ENCODE measurements at regions not wholly inside any gene's neighbourhood (a gene's known extent, or its start where the extent isn't known, plus 50 kb on each side); places are given as distances from the start of the nearest gene placed in this dataset.

DNA sequence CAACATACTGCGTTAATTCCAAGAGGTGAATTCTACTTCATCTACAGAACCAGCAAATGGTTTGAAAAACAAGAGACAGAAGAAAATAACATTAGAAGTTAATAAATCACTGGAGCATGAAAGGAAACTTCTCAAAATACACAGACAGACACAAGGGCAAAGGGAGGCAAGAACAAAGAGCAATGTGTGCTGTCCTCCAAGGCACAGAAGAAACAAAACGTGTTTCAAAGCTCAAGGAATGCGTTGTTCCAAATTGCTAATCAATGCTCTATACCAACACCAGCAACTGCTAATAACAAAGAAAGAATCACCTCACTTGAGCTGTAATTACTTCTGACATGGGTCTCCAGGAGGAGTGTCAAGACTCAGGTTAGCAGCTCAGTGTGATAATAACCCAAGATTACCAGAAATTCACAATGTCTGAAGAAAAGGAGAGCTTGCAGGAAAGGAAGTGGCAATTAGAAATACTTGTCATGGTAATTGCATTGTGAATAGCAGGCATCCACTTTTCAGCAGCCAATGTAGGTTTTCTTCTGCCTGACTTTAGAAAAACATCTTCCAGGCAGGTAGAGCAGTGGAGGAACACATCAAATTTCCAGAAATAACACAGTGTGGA, 175.4 kb downstream of the SEC16B start:
- no peak for TF ChIP-seq CTCF (IDR thresholded peaks at IDR 0.05; ENCODE audit: insufficient read depth, low read depth, low read length, missing control alignments)
- no peak overlapping the region for H3K4me3 ChIP-seq (ENCODE audit: low read length)
- no peak for DNase-seq (ENCODE audit: low read depth)

GRCh38 chr1:177793900-177794299, 176.0 kb downstream of the SEC16B start:
- H3K4me3 ChIP-seq (ENCODE audit: low read length), result no peak overlapping the region
- no peak for TF ChIP-seq CTCF (IDR thresholded peaks at IDR 0.05; ENCODE audit: insufficient read depth, low read depth, low read length, missing control alignments)
- no peak for DNase-seq (ENCODE audit: low read depth)

GRCh38 chr1:177790566-177790965, 179.3 kb downstream of the SEC16B start:
- TF ChIP-seq CTCF (IDR thresholded peaks at IDR 0.05; ENCODE audit: insufficient read depth, low read depth, low read length, missing control alignments), result no peak
- no peak for DNase-seq (ENCODE audit: low read depth)
- no peak overlapping the region for H3K4me3 ChIP-seq (ENCODE audit: low read length)

- H3K4me3 ChIP-seq (ENCODE audit: low read length), result no peak overlapping the region
- no peak for DNase-seq (ENCODE audit: low read depth)
- TF ChIP-seq CTCF (IDR thresholded peaks at IDR 0.05; ENCODE audit: insufficient read depth, low read depth, low read length, missing control alignments), result no peak
Measured at GRCh38 chr1:177789956-177790355, 179.9 kb downstream of the SEC16B start.

DNA sequence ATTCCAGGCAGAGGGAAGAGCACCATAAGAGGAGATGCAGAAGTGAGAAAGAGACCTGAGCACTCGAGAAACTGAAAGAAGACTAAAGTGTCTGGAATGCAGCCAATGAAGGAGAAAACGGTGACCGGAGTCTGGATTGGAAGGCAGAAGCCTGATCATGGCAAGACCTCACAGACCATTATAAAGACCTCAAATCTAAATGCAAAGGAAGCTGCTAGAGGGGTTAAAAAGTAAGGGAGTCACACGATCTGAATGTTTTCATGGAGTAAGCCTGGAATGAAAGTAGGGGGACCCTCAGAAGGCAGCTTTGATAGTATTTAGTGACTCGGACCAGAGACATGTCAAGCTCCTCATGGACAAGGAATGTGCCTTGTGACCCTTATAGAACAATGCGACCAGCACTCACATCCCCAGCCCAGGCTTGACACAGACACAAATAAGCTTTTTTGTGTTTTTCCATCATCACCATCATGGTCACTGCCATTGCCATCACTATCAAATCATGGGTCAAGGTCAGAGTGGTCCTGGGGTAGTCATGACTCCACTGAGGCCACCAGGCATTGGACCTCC, 183.6 kb downstream of the SEC16B start:
- DNase-seq (ENCODE audit: low read depth), result no peak

DNA sequence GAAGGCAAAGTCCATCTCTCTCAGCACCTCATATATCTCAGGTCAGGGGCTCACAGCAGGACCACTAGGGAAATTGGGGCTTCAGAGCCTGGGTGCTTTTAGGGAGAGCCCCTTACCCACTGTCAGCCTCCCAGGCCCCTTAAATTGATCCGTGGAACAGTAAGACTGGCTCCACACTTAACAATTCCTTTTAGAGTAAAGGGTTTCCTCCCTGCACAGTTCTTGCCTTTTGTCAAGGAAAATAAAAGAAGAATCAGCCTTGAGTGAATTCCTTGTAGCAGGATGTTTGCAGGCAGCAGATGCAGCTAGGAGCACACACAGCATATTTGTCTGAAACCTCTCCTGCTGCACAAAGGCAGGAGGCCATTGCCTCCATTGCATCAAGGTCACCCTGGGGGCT, 184.9 kb downstream of the SEC16B start:
- TF ChIP-seq CTCF (IDR thresholded peaks at IDR 0.05; ENCODE audit: insufficient read depth, low read depth, low read length, missing control alignments), result no peak
- no peak overlapping the region for H3K4me3 ChIP-seq (ENCODE audit: low read length)
- DNase-seq (ENCODE audit: low read depth), result no peak

More for the DNA sequence above, 183.6 kb downstream of the SEC16B start:
- no peak overlapping the region for H3K4me3 ChIP-seq (ENCODE audit: low read length)
- no peak for TF ChIP-seq CTCF (IDR thresholded peaks at IDR 0.05; ENCODE audit: insufficient read depth, low read depth, low read length, missing control alignments)

GRCh38 chr1:177784409-177784808, 185.4 kb downstream of the SEC16B start:
- DNase-seq (ENCODE audit: low read depth), result no peak
- TF ChIP-seq CTCF (IDR thresholded peaks at IDR 0.05; ENCODE audit: insufficient read depth, low read depth, low read length, missing control alignments), result no peak
- H3K4me3 ChIP-seq (ENCODE audit: low read length), result no peak overlapping the region

All from epithelial cell of esophagus (primary cell).